ENCODE measurements at regions not wholly inside any gene's neighbourhood (a gene's known extent, or its start where the extent isn't known, plus 50 kb on each side); places are given as distances from the start of the nearest gene placed in this dataset.
A peak's percentile ranks its signal among the peaks of the same experiment; 100 is the strongest.

GRCh38 chr3:74515451-74515850, 99.0 kb downstream of the CNTN3 start:
- DNase-seq, result no peak
- Histone ChIP-seq H3F3A (ENCODE audit: insufficient read depth, low read length) (peaks cover 7% of the 10 kb centered on the region), H3K4me2 (ENCODE audit: low read depth, low read length) (no peak overlapping the region), H3K36me3 (replicated peaks; ENCODE audit: insufficient read depth, low read length) (no peaks in the 10 kb centered on the region), H3K79me2 (ENCODE audit: low read length) (no peaks in the 10 kb centered on the region), H3K27ac (ENCODE audit: low read length) (no peak overlapping the region), H3K4me3 (ENCODE audit: low read length) (no peak overlapping the region), H2AFZ (ENCODE audit: low read length) (no peak overlapping the region), H3K9ac (ENCODE audit: low read length) (no peak overlapping the region), H3K9me3 (replicated peaks; ENCODE audit: insufficient read depth, low read length) (no peaks in the 10 kb centered on the region), H3K4me1 (ENCODE audit: low read length) (peaks cover 17% of the 10 kb centered on the region), H3K9me2 (replicated peaks; ENCODE audit: insufficient read depth, low read length) (no peaks in the 10 kb centered on the region), H4K20me1 (ENCODE audit: insufficient read depth, low read length) (no peaks in the 10 kb centered on the region), H3K27me3 (replicated peaks; ENCODE audit: insufficient read depth, low read length) (no peaks in the 10 kb centered on the region)
- no peak for TF ChIP-seq EZH2phosphoT487 (IDR thresholded peaks at IDR 0.05; ENCODE audit: low read length)
- no peak for TF ChIP-seq CTCF (IDR thresholded peaks at IDR 0.05; ENCODE audit: low read length)
- no peak for TF ChIP-seq EZH2 (optimal IDR thresholded peaks at IDR 0.05; ENCODE audit: low read depth, low read length)

DNA sequence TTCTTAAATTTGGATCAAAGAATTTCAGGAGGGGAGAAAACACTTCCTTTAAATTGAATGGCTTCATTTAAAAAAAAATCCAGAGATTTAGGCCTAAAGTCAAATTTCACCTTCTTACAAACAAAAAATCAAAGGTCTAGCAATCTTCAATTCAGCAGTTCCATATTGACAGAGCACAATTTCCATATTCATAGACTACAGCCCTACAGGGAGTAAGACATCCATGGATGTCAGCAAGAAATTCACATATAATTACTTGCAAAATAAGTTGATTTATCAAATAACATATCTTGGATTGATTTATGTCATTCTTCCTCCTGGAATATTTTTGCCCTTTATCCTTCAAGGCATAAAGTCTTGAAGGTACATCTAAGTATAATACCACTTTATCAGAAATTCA, 103.4 kb downstream of the CNTN3 start:
- Histone ChIP-seq H3K9me3 (replicated peaks; ENCODE audit: insufficient read depth, low read length) (no peaks in the 10 kb centered on the region), H3K27ac (ENCODE audit: low read length) (peak overlapping the region; percentile 70; the same call in 1 of the 2 replicates), H3K79me2 (ENCODE audit: low read length) (no peaks in the 10 kb centered on the region), H3K36me3 (replicated peaks; ENCODE audit: insufficient read depth, low read length) (no peaks in the 10 kb centered on the region), H3F3A (ENCODE audit: insufficient read depth, low read length) (peaks cover 15% of the 10 kb centered on the region), H3K4me1 (ENCODE audit: low read length) (peaks cover 28% of the 10 kb centered on the region), H4K20me1 (ENCODE audit: insufficient read depth, low read length) (no peaks in the 10 kb centered on the region), H3K4me3 (ENCODE audit: low read length) (no peak overlapping the region), H3K4me2 (ENCODE audit: low read depth, low read length) (peak overlapping the region; percentile 40; the same call in 1 of the 2 replicates), H3K9ac (ENCODE audit: low read length) (no peak overlapping the region), H2AFZ (ENCODE audit: low read length) (no peak overlapping the region), H3K9me2 (replicated peaks; ENCODE audit: insufficient read depth, low read length) (no peaks in the 10 kb centered on the region), H3K27me3 (replicated peaks; ENCODE audit: insufficient read depth, low read length) (no peaks in the 10 kb centered on the region)
- DNase-seq, result no peak
- TF ChIP-seq EZH2phosphoT487 (IDR thresholded peaks at IDR 0.05; ENCODE audit: low read length), result no peak
- TF ChIP-seq EZH2 (optimal IDR thresholded peaks at IDR 0.05; ENCODE audit: low read depth, low read length), result no peak
- no peak for TF ChIP-seq CTCF (IDR thresholded peaks at IDR 0.05; ENCODE audit: low read length)

DNA sequence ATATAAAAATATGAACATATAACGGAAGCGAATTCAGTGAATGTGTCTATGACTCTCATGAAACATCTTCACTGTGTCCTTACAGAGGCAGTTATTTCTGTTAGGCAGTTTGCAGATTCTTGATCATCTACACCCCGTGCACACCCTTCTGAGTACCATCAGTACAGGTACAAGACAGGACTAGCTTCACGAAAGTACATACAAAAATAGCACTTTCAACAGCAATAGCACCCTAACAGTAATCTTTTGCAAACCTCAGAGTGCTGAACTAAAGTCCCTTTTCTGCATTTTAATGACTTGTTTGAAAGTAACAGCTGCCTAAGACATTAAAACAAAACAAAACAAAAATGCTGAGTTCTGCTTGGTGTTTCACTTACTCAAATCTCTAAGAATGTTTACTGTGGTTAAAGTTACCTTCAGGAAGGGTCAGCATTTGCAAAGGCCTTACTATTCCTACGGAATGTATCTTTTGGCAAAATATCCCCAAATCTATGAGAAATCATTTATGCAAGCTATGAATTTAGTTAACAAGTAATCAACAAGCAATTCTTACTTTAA, 104.1 kb downstream of the CNTN3 start:
- H3K4me1 ChIP-seq (ENCODE audit: low read length), result peaks cover 28% of the 10 kb centered on the region
- no peaks in the 10 kb centered on the region for H4K20me1 ChIP-seq (ENCODE audit: insufficient read depth, low read length)
- H2AFZ ChIP-seq (ENCODE audit: low read length), result peak overlapping the region; percentile 44
- H3K9me2 ChIP-seq (replicated peaks; ENCODE audit: insufficient read depth, low read length), result no peaks in the 10 kb centered on the region
- peak overlapping the region; percentile 70; the same call in 1 of the 2 replicates for H3K27ac ChIP-seq (ENCODE audit: low read length)
- DNase-seq, result peak; percentile 89
- no peaks in the 10 kb centered on the region for H3K9me3 ChIP-seq (replicated peaks; ENCODE audit: insufficient read depth, low read length)
- no peaks in the 10 kb centered on the region for H3K79me2 ChIP-seq (ENCODE audit: low read length)
- H3K36me3 ChIP-seq (replicated peaks; ENCODE audit: insufficient read depth, low read length), result no peaks in the 10 kb centered on the region
- H3K27me3 ChIP-seq (replicated peaks; ENCODE audit: insufficient read depth, low read length), result no peaks in the 10 kb centered on the region
- peak overlapping the region; percentile 16; the same call in 1 of the 2 replicates for H3K4me3 ChIP-seq (ENCODE audit: low read length)
- H3F3A ChIP-seq (ENCODE audit: insufficient read depth, low read length), result peaks cover 15% of the 10 kb centered on the region
- TF ChIP-seq EZH2phosphoT487 (IDR thresholded peaks at IDR 0.05; ENCODE audit: low read length) (no peak), EZH2 (optimal IDR thresholded peaks at IDR 0.05; ENCODE audit: low read depth, low read length) (no peak), CTCF (IDR thresholded peaks at IDR 0.05; ENCODE audit: low read length) (no peak)
- H3K4me2 ChIP-seq (ENCODE audit: low read depth, low read length), result peak overlapping the region; percentile 40
- no peak overlapping the region; the same call in 1 of the 2 replicates for H3K9ac ChIP-seq (ENCODE audit: low read length)
